ENCODE measurements at regions not wholly inside any gene's neighbourhood (a gene's known extent, or its start where the extent isn't known, plus 50 kb on each side); places are given as distances from the start of the nearest gene placed in this dataset.

DNA sequence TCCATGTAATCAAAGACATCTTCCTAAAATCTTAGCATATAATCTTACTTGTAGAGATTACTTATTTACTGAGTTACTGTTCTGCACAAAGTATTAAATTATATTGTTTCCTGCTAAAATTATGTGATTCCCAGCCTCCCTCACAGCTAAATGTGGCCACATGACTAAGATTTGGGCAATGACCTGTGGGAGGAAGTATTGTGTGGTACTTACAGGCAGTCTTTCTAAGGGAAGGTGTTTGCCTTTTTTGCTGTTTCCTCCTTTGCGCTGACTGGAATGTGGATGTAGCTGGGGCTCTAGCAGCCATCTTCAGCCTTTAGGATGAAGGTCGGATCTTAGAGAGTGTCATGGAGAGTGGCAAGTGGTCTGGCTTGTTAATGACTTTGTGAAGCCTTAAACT, 146.3 kb upstream of the APCDD1 start:
- Histone ChIP-seq H3K4me2 (ENCODE audit: insufficient read depth, insufficient read length, low read length) (no peak overlapping the region), H4K8ac (replicated peaks; ENCODE audit: insufficient read length, low read depth, low read length) (no peak overlapping the region), H3T11ph (ENCODE audit: low read length) (no peak overlapping the region), H3K18ac (ENCODE audit: insufficient read length, low read depth, low read length) (no peak overlapping the region), H3K4me1 (ENCODE audit: insufficient read depth, low read length) (no peaks in the 10 kb centered on the region), H4K91ac (ENCODE audit: insufficient read length, low read depth, low read length) (no peak overlapping the region), H3K27me3 (ENCODE audit: insufficient read depth, low read length) (no peaks in the 10 kb centered on the region), H3K4ac (ENCODE audit: low read depth, low read length) (no peak overlapping the region), H2BK120ac (ENCODE audit: low read depth, low read length, poor library complexity, severe bottlenecking) (no peak overlapping the region), H3K9me3 (ENCODE audit: control insufficient read depth, low read depth, low read length) (no peaks in the 10 kb centered on the region), H3K23me2 (ENCODE audit: insufficient read length, low read depth, low read length, poor library complexity, severe bottlenecking) (no peaks in the 10 kb centered on the region), H2AFZ (ENCODE audit: low read length) (no peak overlapping the region), H3K27ac (ENCODE audit: insufficient read length, low read depth, low read length) (no peak overlapping the region), H3K23ac (ENCODE audit: insufficient read length, low read depth, low read length) (no peak overlapping the region), H2BK20ac (ENCODE audit: low read depth, low read length, poor library complexity, severe bottlenecking) (no peak overlapping the region), H2BK5ac (ENCODE audit: insufficient read length, low read length) (no peak overlapping the region), H3K79me1 (ENCODE audit: insufficient read depth, low read depth, low read length, poor library complexity, severe bottlenecking) (no peaks in the 10 kb centered on the region), H2BK12ac (ENCODE audit: insufficient read length, low read depth, low read length) (no peak overlapping the region), H4K5ac (ENCODE audit: insufficient read length, low read depth, low read length) (no peak overlapping the region), H3K79me2 (ENCODE audit: insufficient read depth, low read length) (no peaks in the 10 kb centered on the region), H2BK15ac (ENCODE audit: low read depth, low read length) (no peak overlapping the region), H3K14ac (ENCODE audit: insufficient read depth, low read length) (no peak overlapping the region), H3K56ac (ENCODE audit: insufficient read length, low read depth, low read length) (no peak overlapping the region), H2AK5ac (ENCODE audit: insufficient read length, low read length) (no peak overlapping the region), H4K20me1 (ENCODE audit: control insufficient read depth, insufficient read depth, insufficient read length) (no peaks in the 10 kb centered on the region), H3K9ac (ENCODE audit: extremely low read depth, insufficient read length, low read length) (no peak overlapping the region)
- H3K27ac Mint-ChIP-seq = no peak overlapping the region
- no peaks in the 10 kb centered on the region; the same call in 1 of the 2 replicates for H3K27me3 Mint-ChIP-seq (ENCODE audit: low read depth)
- DNase-seq = no peak
- peaks cover 0 to 2% of the 10 kb centered on the region in 2 experiments; a peak in 1 of 5 replicates for H3K9me3 Mint-ChIP-seq
- H3K4me3 Mint-ChIP-seq = no peak overlapping the region
- no peaks in the 10 kb centered on the region; a peak in 1 of 7 replicates for H3K36me3 Mint-ChIP-seq (ENCODE audit: insufficient read depth in 1 of 3, low read depth in 3 of 3)
- TF ChIP-seq, protein P1, sequence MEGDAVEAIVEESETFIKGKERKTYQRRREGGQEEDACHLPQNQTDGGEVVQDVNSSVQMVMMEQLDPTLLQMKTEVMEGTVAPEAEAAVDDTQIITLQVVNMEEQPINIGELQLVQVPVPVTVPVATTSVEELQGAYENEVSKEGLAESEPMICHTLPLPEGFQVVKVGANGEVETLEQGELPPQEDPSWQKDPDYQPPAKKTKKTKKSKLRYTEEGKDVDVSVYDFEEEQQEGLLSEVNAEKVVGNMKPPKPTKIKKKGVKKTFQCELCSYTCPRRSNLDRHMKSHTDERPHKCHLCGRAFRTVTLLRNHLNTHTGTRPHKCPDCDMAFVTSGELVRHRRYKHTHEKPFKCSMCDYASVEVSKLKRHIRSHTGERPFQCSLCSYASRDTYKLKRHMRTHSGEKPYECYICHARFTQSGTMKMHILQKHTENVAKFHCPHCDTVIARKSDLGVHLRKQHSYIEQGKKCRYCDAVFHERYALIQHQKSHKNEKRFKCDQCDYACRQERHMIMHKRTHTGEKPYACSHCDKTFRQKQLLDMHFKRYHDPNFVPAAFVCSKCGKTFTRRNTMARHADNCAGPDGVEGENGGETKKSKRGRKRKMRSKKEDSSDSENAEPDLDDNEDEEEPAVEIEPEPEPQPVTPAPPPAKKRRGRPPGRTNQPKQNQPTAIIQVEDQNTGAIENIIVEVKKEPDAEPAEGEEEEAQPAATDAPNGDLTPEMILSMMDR (conservative IDR thresholded peaks at IDR 0.05) = no peak
- peaks cover 0 to 3% of the 10 kb centered on the region in 2 experiments; a peak in 1 of 4 replicates for H3K4me1 Mint-ChIP-seq
- WGBS (ENCODE audit: extremely low coverage, insufficient read length, low lambda C conversion rate) = no CpG with 5 or more reads among the region's 2 CpGs

Measured in H9 (cell line).